Aorta (tissue), 5 donors: ENCODE measurements at regions not wholly inside any gene's neighbourhood (a gene's known extent, or its start where the extent isn't known, plus 50 kb on each side); places are given as distances from the start of the nearest gene placed in this dataset.

Experiments used
- ATAC-seq: fragments of 200-7000 bp; cut with Tn5 transposase; one replicate; pipeline ENCODE4 v1.9.1; 2022; ENCODE audit warnings: moderate library complexity; ENCODE audit not compliant: low FRiP score
- DNase-seq, 2 donors: peaks; one replicate each; pipeline ENCODE4 v3.0.0-alpha.2; 2020
- H3K27ac ChIP-seq, 2 donors: one replicate each; pipeline ENCODE4 v1.5.1; 2013; ENCODE audit warnings: low read length in 2 of 2, mild to moderate bottlenecking in 2 of 2, moderate library complexity in 2 of 2, control low read depth in 1 of 2, inconsistent platforms in 1 of 2, low read depth in 1 of 2
- H3K27me3 ChIP-seq, 2 donors: one replicate each; pipeline ENCODE4 v1.6.1; 2013; ENCODE audit warnings: control low read depth in 1 of 2, low read length in 1 of 2, mild to moderate bottlenecking in 1 of 2, moderate library complexity in 1 of 2; ENCODE audit not compliant: insufficient read depth in 2 of 2, control insufficient read depth in 1 of 2
- H3K36me3 ChIP-seq, 2 donors: one replicate each; pipeline ENCODE4 v1.6.1; 2013; ENCODE audit warnings: control low read depth in 1 of 2, low read length in 1 of 2, mild to moderate bottlenecking in 1 of 2; ENCODE audit not compliant: insufficient read depth in 2 of 2, control insufficient read depth in 1 of 2
- H3K4me1 ChIP-seq, 2 donors: one replicate each; pipeline ENCODE4 v1.6.1; 2013; ENCODE audit warnings: low read length in 2 of 2, control low read depth in 1 of 2, mild to moderate bottlenecking in 1 of 2, moderate library complexity in 1 of 2; ENCODE audit not compliant: insufficient read depth in 2 of 2, control insufficient read depth in 1 of 2
- H3K4me3 ChIP-seq, 2 donors: one replicate each; pipeline ENCODE4 v1.5.1; 2013; ENCODE audit warnings: low read length in 2 of 2, control low read depth in 1 of 2, mild to moderate bottlenecking in 1 of 2
- H3K9me3 ChIP-seq: one replicate; pipeline ENCODE4 v1.6.1; 2013; ENCODE audit warnings: mild to moderate bottlenecking, low read length; ENCODE audit not compliant: control insufficient read depth
- WGBS, 2 donors: extraction: QIAGEN DNeasy Blood & Tissue Kit; methylation state at CpG; one replicate each; pipeline ENCODE4 v1.1.7; 2013; 5-methylcytosine and 5-hydroxymethylcytosine counted together
- intact Hi-C, 2 donors: fragments of 100-400 bp; cut with DNase I; formaldehyde crosslinking; loops; one replicate each; pipeline versions ENCODE4 v1.14.2 to v1.15.0; 2022
- donor health status: healthy with polysubstance abuse.
- donor health status: Bipolar disorder and iron deficiency.
- donor health status: DM: no; HTN: no; CAD: no.
- donor health status: DM: no; HTN: no; CAD: no.
- donor health status: DM: yes; HTN: yes; CAD: no.

GRCh38 chr9:88641456-88642240, 106.7 kb downstream of the NXNL2 start:
- intact Hi-C loops = no loop called here
- peaks cover 4% of the 10 kb centered on the region for H3K9me3 ChIP-seq
- H3K27me3 ChIP-seq = no peaks in the 10 kb centered on the region
- no peaks in the 10 kb centered on the region for H3K36me3 ChIP-seq
- 72 to 88% methylated on average over 4 of the region's 4 CpGs for WGBS, 2 donors
- H3K4me3 ChIP-seq = no peak overlapping the region
- ATAC-seq (no peak), DNase-seq (no peak)
- no peaks in the 10 kb centered on the region for H3K4me1 ChIP-seq
- H3K27ac ChIP-seq = no peak overlapping the region

- no peak for ATAC-seq
- no peak overlapping the region for H3K4me3 ChIP-seq
- intact Hi-C loops = no loop called here
These were observed 107.4 kb downstream of the NXNL2 start for GRCh38 chr9:88642336-88642735.

GRCh38 chr9:88643931-88644330, 109.0 kb downstream of the NXNL2 start:
- no peak for ATAC-seq
- Histone ChIP-seq H3K4me1 (no peaks in the 10 kb centered on the region), H3K4me3 (no peak overlapping the region), H3K27me3 (no peaks in the 10 kb centered on the region), H3K36me3 (no peaks in the 10 kb centered on the region), H3K9me3 (peaks cover 4% of the 10 kb centered on the region), H3K27ac (no peak overlapping the region)
- 84 to 89% methylated on average over 4 of the region's 4 CpGs for WGBS, 2 donors
- no peak for DNase-seq
- intact Hi-C loops = no loop called here

More at GRCh38 chr9:88642336-88642735, 107.4 kb downstream of the NXNL2 start:
- Histone ChIP-seq H3K9me3 (peaks cover 4% of the 10 kb centered on the region), H3K27me3 (no peaks in the 10 kb centered on the region), H3K27ac (no peak overlapping the region), H3K4me1 (no peaks in the 10 kb centered on the region), H3K36me3 (no peaks in the 10 kb centered on the region)
- no peak for DNase-seq

- no peak overlapping the region for H3K4me3 ChIP-seq
- intact Hi-C loops = loop anchor here in 1 of 2 donors (5.0 kb wide), 1 partner anchor 38 kb away; no protein-coding TSS in a partner anchor
- no peaks in the 10 kb centered on the region for H3K36me3 ChIP-seq
- 60 to 63% methylated on average over 7 of the region's 7 CpGs for WGBS, 2 donors
- no peaks in the 10 kb centered on the region for H3K27me3 ChIP-seq
- no peaks in the 10 kb centered on the region for H3K4me1 ChIP-seq
- peaks cover 4% of the 10 kb centered on the region for H3K9me3 ChIP-seq
- no peak for ATAC-seq
- no peak overlapping the region for H3K27ac ChIP-seq
- no peak for DNase-seq
These were observed 110.3 kb downstream of the NXNL2 start for GRCh38 chr9:88645172-88645878.

- Histone ChIP-seq H3K4me1 (no peaks in the 10 kb centered on the region), H3K27me3 (no peaks in the 10 kb centered on the region), H3K4me3 (no peak overlapping the region), H3K9me3 (peaks cover 4% of the 10 kb centered on the region), H3K27ac (no peak overlapping the region), H3K36me3 (no peaks in the 10 kb centered on the region)
- intact Hi-C loops = loop anchor here in 1 of 2 donors (5.0 kb wide), 1 partner anchor 39 kb away; no protein-coding TSS in a partner anchor
- WGBS, 2 donors = 74 to 85% methylated on average over 10 of the region's 10 CpGs
- no peak for DNase-seq
- no peak for ATAC-seq
These were observed 110.9 kb downstream of the NXNL2 start for GRCh38 chr9:88645879-88646199.

- ATAC-seq = no peak
- H3K36me3 ChIP-seq = no peaks in the 10 kb centered on the region
- H3K9me3 ChIP-seq = peaks cover 4% of the 10 kb centered on the region
- H3K4me1 ChIP-seq = no peaks in the 10 kb centered on the region
- WGBS, 2 donors = 84 to 88% methylated on average over 8 of the region's 8 CpGs
- H3K27me3 ChIP-seq = no peaks in the 10 kb centered on the region
- intact Hi-C loops = loop anchor here in 1 of 2 donors (5.0 kb wide), 1 partner anchor 39 kb away; no protein-coding TSS in a partner anchor
- H3K4me3 ChIP-seq = no peak overlapping the region
- no peak overlapping the region for H3K27ac ChIP-seq
- no peak for DNase-seq
These were observed 111.7 kb downstream of the NXNL2 start for GRCh38 chr9:88646539-88647300.

GRCh38 chr9:88651682-88652633, 117.0 kb downstream of the NXNL2 start:
- Histone ChIP-seq H3K27me3 (no peaks in the 10 kb centered on the region), H3K4me3 (no peak overlapping the region), H3K9me3 (no peaks in the 10 kb centered on the region), H3K36me3 (no peaks in the 10 kb centered on the region), H3K4me1 (peaks cover 4 to 5% of the 10 kb centered on the region in 2 donors), H3K27ac (peak overlapping the region in 1 of 2 donors; percentile 23)
- 54 to 55% methylated on average over 10 of the region's 10 CpGs for WGBS, 2 donors
- peak; percentile 92 for ATAC-seq
- peak; percentile 87 to 94 for DNase-seq
- intact Hi-C loops = loop anchor here in 1 of 2 donors (10.0 kb wide), 2 partner anchors 123 to 343 kb away; partner anchors contain the start of gene S1PR3

GRCh38 chr9:88652876-88653275, 117.9 kb downstream of the NXNL2 start:
- Histone ChIP-seq H3K4me3 (no peak overlapping the region), H3K27me3 (no peaks in the 10 kb centered on the region), H3K36me3 (no peaks in the 10 kb centered on the region), H3K4me1 (peaks cover 4 to 5% of the 10 kb centered on the region in 2 donors), H3K27ac (no peak overlapping the region), H3K9me3 (no peaks in the 10 kb centered on the region)
- 58 to 67% methylated on average over 1 of the region's 1 CpG for WGBS, 2 donors
- no peak for DNase-seq
- ATAC-seq = no peak
- intact Hi-C loops = loop anchor here in 1 of 2 donors (10.0 kb wide), 2 partner anchors 122 to 342 kb away; partner anchors contain the start of gene S1PR3
